Heart right ventricle (tissue), 16 donors: ENCODE measurements at regions not wholly inside any gene's neighbourhood (a gene's known extent, or its start where the extent isn't known, plus 50 kb on each side); places are given as distances from the start of the nearest gene placed in this dataset.

Experiments used
- ATAC-seq, 8 donors: fragments of 200-7000 bp; cut with Tn5 transposase; one replicate each; pipeline ENCODE4 v1.9.1; 2020; ENCODE audit warnings: mild to moderate bottlenecking in 8 of 8, moderate library complexity in 8 of 8, moderate number of reproducible peaks in 1 of 8
- DNase-seq, 2 donors: peaks; one replicate each; pipeline ENCODE4 v3.0.0-alpha.2; 2020
- H3K27ac ChIP-seq, 10 donors: fragments of 200-600 bp; sonication (generic) in 2 of 10; one replicate each; pipeline versions ENCODE4 v1.5.0 to v1.8.0; 2020 to 2022; ENCODE audit warnings: mild to moderate bottlenecking in 3 of 10
- H3K27me3 ChIP-seq, 7 donors: fragments of 200-600 bp; one replicate each; pipeline ENCODE4 v1.8.0; 2021 to 2022; ENCODE audit warnings: mild to moderate bottlenecking in 2 of 7
- H3K36me3 ChIP-seq, 9 donors: fragments of 200-600 bp; sonication (generic) in 1 of 9; one replicate each; pipeline versions ENCODE4 v1.5.0 to v1.8.0; 2020 to 2022; ENCODE audit warnings: mild to moderate bottlenecking in 2 of 9
- H3K4me1 ChIP-seq, 9 donors: fragments of 200-600 bp; sonication (generic) in 1 of 9; one replicate each; pipeline versions ENCODE4 v1.5.0 to v1.8.0; 2020 to 2022; ENCODE audit warnings: mild to moderate bottlenecking in 4 of 9
- H3K4me3 ChIP-seq, 10 donors: fragments of 200-600 bp; sonication (generic) in 2 of 10; one replicate each; pipeline versions ENCODE4 v1.5.0 to v1.8.0; 2020 to 2022; ENCODE audit warnings: mild to moderate bottlenecking in 7 of 10, moderate library complexity in 2 of 10
- H3K9me3 ChIP-seq, 11 donors: fragments of 200-600 bp in 10 of 11; sonication (generic) in 2 of 11; one replicate each; pipeline versions ENCODE4 v1.5.0 to v1.8.0; 2013 to 2022; ENCODE audit warnings: mild to moderate bottlenecking in 2 of 11, control low read depth in 1 of 11, moderate library complexity in 1 of 11
- WGBS, 2 donors: extraction: QIAGEN DNeasy Blood & Tissue Kit; methylation state at CpG; one replicate each; pipeline ENCODE4 v1.1.7; 2013; ENCODE audit warnings: inconsistent platforms in 1 of 2; 5-methylcytosine and 5-hydroxymethylcytosine counted together
- intact Hi-C, 10 donors: fragments of 100-400 bp; cut with DNase I; formaldehyde crosslinking; loops; one replicate each; pipeline versions ENCODE4 v1.11.1 to v1.14.2; 2022
- TF ChIP-seq, protein P1 (sequence below), 9 donors: fragments of 200-600 bp; sonication (generic) in 2 of 9; IDR thresholded peaks; one replicate each; pipeline versions ENCODE4 v1.5.0 to v1.8.0; 2021 to 2022; ENCODE audit warnings: antibody characterized with exemption in 9 of 9, mild to moderate bottlenecking in 5 of 9, moderate library complexity in 1 of 9
- donor health status: Arrhythmogenic right ventricular cardiomyopathy.
- donor health status: ischemic (EF 13 %, LVEDD 7.1; RV severe dilation, severe dysfunction).
- donor health status: healthy with polysubstance abuse.
- donor health status: DM: no; HTN: yes; CAD: no.
- donor health status: DM: no; HTN: no; CAD: no.
- donor health status: ischemic (EF 25% LVEDD 6.9; RV normal size, moderate dysfunction).
- donor health status: ischemic (EF 25% LVEDD 5.7; RV mildly dilated, moderate dysfunction).
- donor health status: healthy.
- donor health status: DM: yes; HTN: yes; CAD: no.
- donor health status: Ischemic cardiomyopathy.
- donor health status: ischemic (EF 35%, LVEDD 5.7; RV mildly dilated, moderate dysfunction).
- donor health status: nonischemic (EF 11% LVEDD 7.7; RV severe dilation, severe dysfunction).
- donor health status: DM: yes; HTN: yes; CAD: no.
- donor health status: PGD.
- donor health status: ischemic (EF 29% LVEDD 5.4; RV normal size, mild dysfunction).
- donor health status: nonischemic (EF 23%, LVEDD 6.1; RV moderate dilation, normal function).

DNA sequence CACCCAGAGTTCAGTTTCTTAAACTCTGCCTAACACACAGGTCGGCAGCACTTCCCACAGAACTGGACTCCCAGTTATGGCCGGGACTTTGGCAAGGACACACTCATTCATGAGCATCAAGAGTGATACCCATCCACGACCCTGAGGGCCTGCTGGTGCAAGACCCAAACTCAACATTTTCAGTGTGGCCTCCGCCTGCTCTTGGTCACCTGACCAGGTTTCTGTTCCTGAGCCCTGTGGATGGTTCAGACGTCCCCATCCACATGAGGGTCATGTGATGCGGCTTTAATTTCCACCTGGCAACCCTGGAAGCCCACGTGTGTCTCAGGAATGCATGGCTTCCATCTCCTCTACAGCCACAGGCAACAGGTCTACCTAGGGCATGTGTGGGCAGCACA is 245.3 kb downstream of the DLL1 start:
- ATAC-seq (no peak), DNase-seq (no peak)
- H3K27ac ChIP-seq, result peak overlapping the region in 2 of 10 donors; percentile 11 to 37
- WGBS, 2 donors, result 84 to 86% methylated on average over 7 of the region's 7 CpGs
- H3K4me3 ChIP-seq, result no peak overlapping the region
- TF ChIP-seq, protein P1, sequence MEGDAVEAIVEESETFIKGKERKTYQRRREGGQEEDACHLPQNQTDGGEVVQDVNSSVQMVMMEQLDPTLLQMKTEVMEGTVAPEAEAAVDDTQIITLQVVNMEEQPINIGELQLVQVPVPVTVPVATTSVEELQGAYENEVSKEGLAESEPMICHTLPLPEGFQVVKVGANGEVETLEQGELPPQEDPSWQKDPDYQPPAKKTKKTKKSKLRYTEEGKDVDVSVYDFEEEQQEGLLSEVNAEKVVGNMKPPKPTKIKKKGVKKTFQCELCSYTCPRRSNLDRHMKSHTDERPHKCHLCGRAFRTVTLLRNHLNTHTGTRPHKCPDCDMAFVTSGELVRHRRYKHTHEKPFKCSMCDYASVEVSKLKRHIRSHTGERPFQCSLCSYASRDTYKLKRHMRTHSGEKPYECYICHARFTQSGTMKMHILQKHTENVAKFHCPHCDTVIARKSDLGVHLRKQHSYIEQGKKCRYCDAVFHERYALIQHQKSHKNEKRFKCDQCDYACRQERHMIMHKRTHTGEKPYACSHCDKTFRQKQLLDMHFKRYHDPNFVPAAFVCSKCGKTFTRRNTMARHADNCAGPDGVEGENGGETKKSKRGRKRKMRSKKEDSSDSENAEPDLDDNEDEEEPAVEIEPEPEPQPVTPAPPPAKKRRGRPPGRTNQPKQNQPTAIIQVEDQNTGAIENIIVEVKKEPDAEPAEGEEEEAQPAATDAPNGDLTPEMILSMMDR (IDR thresholded peaks at IDR 0.05), result no peak
- peaks cover 0 to 51% (median 31%) of the 10 kb centered on the region in 9 donors for H3K4me1 ChIP-seq
- intact Hi-C loops, result loop anchor here in 4 of 10 donors (5.0 to 10.0 kb wide), 3 partner anchors 79 to 89 kb away; no protein-coding TSS in a partner anchor
- H3K27me3 ChIP-seq, result no peaks in the 10 kb centered on the region
- peaks cover 0 to 4% (median 0%) of the 10 kb centered on the region in 11 donors for H3K9me3 ChIP-seq
- H3K36me3 ChIP-seq, result no peaks in the 10 kb centered on the region

DNA sequence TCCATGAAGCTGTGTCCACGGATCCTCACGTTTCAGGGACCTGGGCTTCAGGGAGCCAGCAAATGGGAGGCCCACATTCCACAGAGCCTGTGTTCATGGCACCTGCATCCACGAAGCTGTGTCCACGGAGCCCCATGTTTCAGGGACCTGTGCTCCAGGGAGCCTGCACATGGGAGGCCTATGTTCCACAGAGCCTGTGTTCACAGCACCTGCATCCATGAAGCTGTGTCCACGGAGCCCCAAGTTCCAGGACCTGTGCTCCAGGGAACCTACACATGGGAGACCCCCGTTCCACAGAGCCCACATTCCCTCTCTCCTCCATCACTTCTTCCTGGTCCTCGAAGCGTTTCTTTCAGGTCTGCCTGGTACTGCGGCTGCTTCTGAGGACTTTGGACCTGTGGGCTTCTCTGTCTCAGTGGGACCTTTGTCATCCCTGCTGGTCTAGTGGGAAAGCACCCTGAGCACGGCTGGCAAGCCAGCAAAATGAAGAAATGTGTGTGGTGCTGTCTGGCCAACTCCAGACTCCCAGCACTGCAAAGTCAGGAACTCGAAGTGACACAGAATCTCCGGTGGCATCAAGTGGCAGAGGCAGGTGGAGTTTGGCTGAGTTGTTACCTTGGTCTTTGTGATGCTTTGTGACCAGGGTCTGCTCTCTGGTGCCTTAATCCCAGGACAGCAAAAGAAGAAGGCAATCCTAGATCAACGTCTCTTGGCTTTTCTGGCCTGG is 245.9 kb downstream of the DLL1 start:
- intact Hi-C loops, result loop anchor here in 6 of 10 donors (5.0 to 10.0 kb wide), 7 partner anchors 78 to 247 kb away; partner anchors contain the start of gene DLL1 (in 2 of the 6)
- Histone ChIP-seq H3K4me3 (no peak overlapping the region), H3K27ac (peak overlapping the region in 6 of 10 donors; percentile 63 to 86 (median 81)), H3K9me3 (peaks cover 0 to 4% (median 0%) of the 10 kb centered on the region in 11 donors), H3K27me3 (no peaks in the 10 kb centered on the region), H3K36me3 (no peaks in the 10 kb centered on the region), H3K4me1 (peaks cover 0 to 45% (median 29%) of the 10 kb centered on the region in 9 donors)
- DNase-seq (no peak), ATAC-seq (no peak)
- TF ChIP-seq, protein P1 (IDR thresholded peaks at IDR 0.05), result no peak
- 88 to 94% methylated on average over 13 of the region's 13 CpGs for WGBS, 2 donors

DNA sequence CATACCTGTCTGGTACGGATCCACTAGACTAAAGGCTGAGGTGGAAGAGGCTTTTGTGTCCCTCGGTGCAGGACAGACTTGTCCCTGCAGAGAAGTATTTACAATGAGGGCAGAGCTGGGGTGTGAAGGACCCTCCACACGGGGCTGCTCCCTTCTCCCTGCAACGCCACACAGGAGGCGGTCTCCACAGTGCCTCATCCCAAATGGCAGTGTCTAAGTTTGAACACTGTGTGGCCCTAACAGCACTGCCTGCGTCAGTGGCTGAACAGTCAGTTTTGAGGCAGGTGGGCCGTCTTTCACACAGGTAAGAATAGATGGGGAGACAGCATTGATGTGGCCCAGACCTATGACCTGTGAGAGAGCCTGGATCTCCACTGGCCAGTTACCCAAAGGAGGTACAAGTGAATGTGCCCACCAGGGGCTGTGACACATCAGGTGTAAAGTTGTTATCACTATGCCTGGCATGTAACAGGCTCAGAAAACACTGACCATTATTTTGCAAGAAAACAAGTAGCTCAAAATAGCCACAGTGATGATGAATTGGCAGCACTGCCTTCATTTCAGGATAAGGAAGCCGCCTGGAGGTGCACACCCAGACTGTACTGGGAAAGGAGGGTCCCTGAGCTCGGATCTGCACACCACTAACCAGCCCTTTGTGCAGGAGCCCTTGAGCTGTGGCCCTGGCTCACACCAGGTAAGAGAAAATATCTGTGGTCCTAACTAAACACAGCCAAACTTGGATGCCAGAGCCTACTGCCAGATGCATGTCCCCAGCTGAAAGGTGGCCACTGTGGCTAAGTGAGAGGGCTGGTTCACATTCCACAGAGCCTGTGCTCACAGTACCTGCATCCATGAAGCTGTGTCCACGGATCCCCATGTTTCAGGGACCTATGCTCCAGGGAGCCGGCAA is 246.7 kb downstream of the DLL1 start:
- no peak for DNase-seq
- H3K9me3 ChIP-seq, result peaks cover 0 to 4% (median 0%) of the 10 kb centered on the region in 11 donors
- no peak overlapping the region for H3K4me3 ChIP-seq
- 53 to 63% methylated on average over 11 of the region's 11 CpGs for WGBS, 2 donors
- H3K4me1 ChIP-seq, result peaks cover 0 to 38% (median 25%) of the 10 kb centered on the region in 9 donors
- H3K27ac ChIP-seq, result peak overlapping the region; percentile 44 to 86 (median 78)
- no peaks in the 10 kb centered on the region for H3K36me3 ChIP-seq
- no peaks in the 10 kb centered on the region for H3K27me3 ChIP-seq
- peak; percentile 29 to 70 (median 52) for ATAC-seq
- intact Hi-C loops, result loop anchor here in 6 of 10 donors (1.0 to 10.0 kb wide), 9 partner anchors 33 to 248 kb away; partner anchors contain the start of gene DLL1 (in 2 of the 6)
- TF ChIP-seq, protein P1 (IDR thresholded peaks at IDR 0.05), result peak in 2 of 9 donors; percentile 12 to 17
